AG08396 (cell line): ENCODE measurements at regions not wholly inside any gene's neighbourhood (a gene's known extent, or its start where the extent isn't known, plus 50 kb on each side); places are given as distances from the start of the nearest gene placed in this dataset.

Experiments
- DNase-seq: peaks from one replicate; pipeline ENCODE4 v3.0.0; 2012; ENCODE audit warnings: low spot score, mixed read lengths

GRCh38 chr19:32105527-32106310 lies 239.7 kb upstream of the ZNF507 start:
- no peak for DNase-seq

GRCh38 chr19:32122258-32122657 lies 223.2 kb upstream of the ZNF507 start:
- no peak for DNase-seq

GRCh38 chr19:32123355-32123940 lies 222.0 kb upstream of the ZNF507 start:
- no peak for DNase-seq

- DNase-seq: no peak
Observed at GRCh38 chr19:32124585-32124984, 220.8 kb upstream of the ZNF507 start.

- no peak for DNase-seq
Observed at GRCh38 chr19:32129141-32129540, 216.3 kb upstream of the ZNF507 start.

- DNase-seq: no peak
Observed at GRCh38 chr19:32130332-32130731, 215.1 kb upstream of the ZNF507 start.

GRCh38 chr19:32131005-32131404 lies 214.4 kb upstream of the ZNF507 start:
- DNase-seq: no peak

- DNase-seq: no peak
Observed at GRCh38 chr19:32138416-32138815, 207.0 kb upstream of the ZNF507 start.

- DNase-seq: no peak
Observed at GRCh38 chr19:32141840-32142511, 203.4 kb upstream of the ZNF507 start.

- no peak for DNase-seq
Observed at GRCh38 chr19:32146664-32147063, 198.7 kb upstream of the ZNF507 start.

GRCh38 chr19:32150605-32151004 lies 194.8 kb upstream of the ZNF507 start:
- DNase-seq: no peak

GRCh38 chr19:32154418-32154817 lies 191.0 kb upstream of the ZNF507 start:
- DNase-seq: no peak

GRCh38 chr19:32164384-32164992 lies 180.9 kb upstream of the ZNF507 start:
- DNase-seq: no peak

GRCh38 chr19:32165141-32165540 lies 180.3 kb upstream of the ZNF507 start:
- DNase-seq: no peak

- no peak for DNase-seq
Observed at GRCh38 chr19:32165750-32166149, 179.7 kb upstream of the ZNF507 start.

GRCh38 chr19:32166238-32166637 lies 179.2 kb upstream of the ZNF507 start:
- DNase-seq: no peak

GRCh38 chr19:32168111-32168510 lies 177.3 kb upstream of the ZNF507 start:
- DNase-seq: no peak

- DNase-seq: no peak
Observed at GRCh38 chr19:32168606-32169005, 176.8 kb upstream of the ZNF507 start.

- no peak for DNase-seq
Observed at GRCh38 chr19:32171719-32172151, 173.7 kb upstream of the ZNF507 start.

GRCh38 chr19:32172566-32173160 lies 172.7 kb upstream of the ZNF507 start:
- DNase-seq: no peak

- DNase-seq: no peak
Observed at GRCh38 chr19:32173836-32174235, 171.6 kb upstream of the ZNF507 start.

- no peak for DNase-seq
Observed at GRCh38 chr19:32174386-32175113, 170.9 kb upstream of the ZNF507 start.
